HUDEP-2 (cell line): ENCODE measurements at regions not wholly inside any gene's neighbourhood (a gene's known extent, or its start where the extent isn't known, plus 50 kb on each side); places are given as distances from the start of the nearest gene placed in this dataset.

Experiments
- DNase-seq, 76 experiments: peaks; one replicate each; lab custom pipeline; 2025; ENCODE audit not compliant: unreplicated experiment in 76 of 76; lab: John Stamatoyannopoulos, UW

GRCh38 chr14:29030970-29031369, 264.4 kb downstream of the FOXG1 start:
- no peak for DNase-seq

GRCh38 chr14:29035134-29035533, 268.5 kb downstream of the FOXG1 start:
- DNase-seq = no peak

- DNase-seq = no peak
Measured at GRCh38 chr14:29037411-29037810, 270.8 kb downstream of the FOXG1 start.

GRCh38 chr14:29039171-29039570, 272.6 kb downstream of the FOXG1 start:
- no peak for DNase-seq

- no peak for DNase-seq
Measured at GRCh38 chr14:29042551-29042950, 276.0 kb downstream of the FOXG1 start.

GRCh38 chr14:29043737-29044136, 277.1 kb downstream of the FOXG1 start:
- DNase-seq = no peak

GRCh38 chr14:29045237-29045636, 278.6 kb downstream of the FOXG1 start:
- DNase-seq = no peak

GRCh38 chr14:29054119-29054518, 287.5 kb downstream of the FOXG1 start:
- no peak for DNase-seq

GRCh38 chr14:29056041-29056566, 289.5 kb downstream of the FOXG1 start:
- DNase-seq = no peak

- DNase-seq = no peak
Measured at GRCh38 chr14:29061702-29062101, 295.1 kb downstream of the FOXG1 start.

GRCh38 chr14:29062466-29062865, 295.9 kb downstream of the FOXG1 start:
- no peak for DNase-seq

- DNase-seq = no peak
Measured at GRCh38 chr14:29062976-29063375, 296.4 kb downstream of the FOXG1 start.

GRCh38 chr14:29064305-29064900, 297.8 kb downstream of the FOXG1 start:
- no peak for DNase-seq

GRCh38 chr14:29069228-29069627, 302.6 kb downstream of the FOXG1 start:
- DNase-seq = no peak

GRCh38 chr14:29075761-29076160, 309.2 kb downstream of the FOXG1 start:
- no peak for DNase-seq

- no peak for DNase-seq
Measured at GRCh38 chr14:29077916-29078315, 311.3 kb downstream of the FOXG1 start.

- DNase-seq = no peak
Measured at GRCh38 chr14:29078810-29079522, 312.4 kb downstream of the FOXG1 start.

GRCh38 chr14:29085546-29085945, 319.0 kb downstream of the FOXG1 start:
- DNase-seq = no peak

- DNase-seq = no peak
Measured at GRCh38 chr14:29089849-29090248, 323.3 kb downstream of the FOXG1 start.

GRCh38 chr14:29092121-29092520, 325.5 kb downstream of the FOXG1 start:
- no peak for DNase-seq

- DNase-seq = no peak
Measured at GRCh38 chr14:29097476-29097875, 330.9 kb downstream of the FOXG1 start.

GRCh38 chr14:29098656-29099055, 332.1 kb downstream of the FOXG1 start:
- DNase-seq = no peak
